ENCODE measurements at regions not wholly inside any gene's neighbourhood (a gene's known extent, or its start where the extent isn't known, plus 50 kb on each side); places are given as distances from the start of the nearest gene placed in this dataset.

- Histone ChIP-seq H3K36me3 (ENCODE audit: control insufficient read depth, insufficient read depth, low read length) (no peaks in the 10 kb centered on the region), H3K4me3 (replicated peaks; ENCODE audit: low read depth, low read length) (no peak overlapping the region), H3K27me3 (replicated peaks; ENCODE audit: control insufficient read depth, insufficient read depth, low read length) (no peaks in the 10 kb centered on the region)
- TF ChIP-seq CTCF (IDR thresholded peaks at IDR 0.05; ENCODE audit: insufficient read depth, low read length, poor library complexity, severe bottlenecking) = no peak
- DNase-seq (ENCODE audit: extremely low read depth, insufficient read length) = no peak
Observed at GRCh38 chr2:203809084-203809521, 58.5 kb upstream of the CTLA4 start.

GRCh38 chr2:203809991-203810510 is 57.5 kb upstream of the CTLA4 start:
- Histone ChIP-seq H3K36me3 (ENCODE audit: control insufficient read depth, insufficient read depth, low read length) (no peaks in the 10 kb centered on the region), H3K4me3 (replicated peaks; ENCODE audit: low read depth, low read length) (no peak overlapping the region), H3K27me3 (replicated peaks; ENCODE audit: control insufficient read depth, insufficient read depth, low read length) (no peaks in the 10 kb centered on the region)
- DNase-seq (ENCODE audit: extremely low read depth, insufficient read length) = no peak
- TF ChIP-seq CTCF (IDR thresholded peaks at IDR 0.05; ENCODE audit: insufficient read depth, low read length, poor library complexity, severe bottlenecking) = no peak

GRCh38 chr2:203811491-203812221 is 55.9 kb upstream of the CTLA4 start:
- H3K27me3 ChIP-seq (replicated peaks; ENCODE audit: control insufficient read depth, insufficient read depth, low read length) = peaks cover 2% of the 10 kb centered on the region
- no peak for DNase-seq (ENCODE audit: extremely low read depth, insufficient read length)
- H3K36me3 ChIP-seq (ENCODE audit: control insufficient read depth, insufficient read depth, low read length) = no peaks in the 10 kb centered on the region
- H3K4me3 ChIP-seq (replicated peaks; ENCODE audit: low read depth, low read length) = no peak overlapping the region
- TF ChIP-seq CTCF (IDR thresholded peaks at IDR 0.05; ENCODE audit: insufficient read depth, low read length, poor library complexity, severe bottlenecking) = no peak

GRCh38 chr2:203812294-203813221 is 55.0 kb upstream of the CTLA4 start:
- H3K36me3 ChIP-seq (ENCODE audit: control insufficient read depth, insufficient read depth, low read length) = no peaks in the 10 kb centered on the region
- H3K4me3 ChIP-seq (replicated peaks; ENCODE audit: low read depth, low read length) = no peak overlapping the region
- no peak for TF ChIP-seq CTCF (IDR thresholded peaks at IDR 0.05; ENCODE audit: insufficient read depth, low read length, poor library complexity, severe bottlenecking)
- DNase-seq (ENCODE audit: extremely low read depth, insufficient read length) = no peak
- H3K27me3 ChIP-seq (replicated peaks; ENCODE audit: control insufficient read depth, insufficient read depth, low read length) = peaks cover 3% of the 10 kb centered on the region

- peaks cover 3% of the 10 kb centered on the region for H3K27me3 ChIP-seq (replicated peaks; ENCODE audit: control insufficient read depth, insufficient read depth, low read length)
- no peak for TF ChIP-seq CTCF (IDR thresholded peaks at IDR 0.05; ENCODE audit: insufficient read depth, low read length, poor library complexity, severe bottlenecking)
- H3K4me3 ChIP-seq (replicated peaks; ENCODE audit: low read depth, low read length) = no peak overlapping the region
- DNase-seq (ENCODE audit: extremely low read depth, insufficient read length) = no peak
- H3K36me3 ChIP-seq (ENCODE audit: control insufficient read depth, insufficient read depth, low read length) = no peaks in the 10 kb centered on the region
Observed at GRCh38 chr2:203813684-203814083, 53.9 kb upstream of the CTLA4 start.

Data from GM06990 (cell line).